Testis (tissue), 2 donors: ENCODE measurements at regions not wholly inside any gene's neighbourhood (a gene's known extent, or its start where the extent isn't known, plus 50 kb on each side); places are given as distances from the start of the nearest gene placed in this dataset.

Experiments
- POLR2A ChIP-seq: fragments of 450-650 bp; IDR thresholded peaks from one replicate; pipeline ENCODE4 v1.6.1; 2017; ENCODE audit warnings: antibody characterized with exemption, mild to moderate bottlenecking, moderate library complexity
- TF ChIP-seq, protein P1 (sequence below), 3 experiments: fragments of 450-650 bp in 2 of 3; fragments of 200-600 bp in 1 of 3; sonication (generic) in 1 of 3; IDR thresholded peaks; one replicate each; pipeline ENCODE4 v1.5.1; 2016 to 2019; ENCODE audit warnings: antibody characterized with exemption in 3 of 3, mild to moderate bottlenecking in 2 of 3, moderate library complexity in 1 of 3

- peak; percentile 29 for TF ChIP-seq POLR2A
- TF ChIP-seq, protein P1, sequence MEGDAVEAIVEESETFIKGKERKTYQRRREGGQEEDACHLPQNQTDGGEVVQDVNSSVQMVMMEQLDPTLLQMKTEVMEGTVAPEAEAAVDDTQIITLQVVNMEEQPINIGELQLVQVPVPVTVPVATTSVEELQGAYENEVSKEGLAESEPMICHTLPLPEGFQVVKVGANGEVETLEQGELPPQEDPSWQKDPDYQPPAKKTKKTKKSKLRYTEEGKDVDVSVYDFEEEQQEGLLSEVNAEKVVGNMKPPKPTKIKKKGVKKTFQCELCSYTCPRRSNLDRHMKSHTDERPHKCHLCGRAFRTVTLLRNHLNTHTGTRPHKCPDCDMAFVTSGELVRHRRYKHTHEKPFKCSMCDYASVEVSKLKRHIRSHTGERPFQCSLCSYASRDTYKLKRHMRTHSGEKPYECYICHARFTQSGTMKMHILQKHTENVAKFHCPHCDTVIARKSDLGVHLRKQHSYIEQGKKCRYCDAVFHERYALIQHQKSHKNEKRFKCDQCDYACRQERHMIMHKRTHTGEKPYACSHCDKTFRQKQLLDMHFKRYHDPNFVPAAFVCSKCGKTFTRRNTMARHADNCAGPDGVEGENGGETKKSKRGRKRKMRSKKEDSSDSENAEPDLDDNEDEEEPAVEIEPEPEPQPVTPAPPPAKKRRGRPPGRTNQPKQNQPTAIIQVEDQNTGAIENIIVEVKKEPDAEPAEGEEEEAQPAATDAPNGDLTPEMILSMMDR (IDR thresholded peaks at IDR 0.05) = no peak
Observed at GRCh38 chr2:238722181-238722580, 125.7 kb upstream of the TWIST2 start.
